BLaER1 treated with 17β-estradiol and CSF1 and Interleukin-3, amounts not matched to agents 10 nM and 100 nM (cell line): ENCODE measurements at regions not wholly inside any gene's neighbourhood (a gene's known extent, or its start where the extent isn't known, plus 50 kb on each side); places are given as distances from the start of the nearest gene placed in this dataset.
A peak's percentile ranks its signal among the peaks of the same experiment; 100 is the strongest.

Experiments used
- H3K27ac ChIP-seq, 11 experiments: shearing (Covaris generic); formaldehyde crosslinking; 2 replicates each; pipeline ENCODE4 v1.8.1; 2022
- H3K27me3 ChIP-seq, 11 experiments: shearing (Covaris generic); formaldehyde crosslinking; 2 replicates each; pipeline ENCODE4 v1.8.1; 2022
- H3K36me3 ChIP-seq, 11 experiments: shearing (Covaris generic); formaldehyde crosslinking; 2 replicates each; pipeline ENCODE4 v1.8.1; 2022
- H3K4me1 ChIP-seq, 10 experiments: shearing (Covaris generic); formaldehyde crosslinking; 2 replicates each; pipeline ENCODE4 v1.8.1; 2022
- H3K4me2 ChIP-seq, 11 experiments: shearing (Covaris generic); formaldehyde crosslinking; 2 replicates each; pipeline ENCODE4 v1.8.1; 2022
- H3K4me3 ChIP-seq, 10 experiments: shearing (Covaris generic); formaldehyde crosslinking; 2 replicates each; pipeline ENCODE4 v1.8.1; 2022
- H3K9ac ChIP-seq, 11 experiments: shearing (Covaris generic); formaldehyde crosslinking; 2 replicates each; pipeline ENCODE4 v1.8.1; 2022
- H3K9me3 ChIP-seq, 11 experiments: shearing (Covaris generic); formaldehyde crosslinking; replicated peaks in 1 of 11; 2 replicates each; pipeline ENCODE4 v1.8.1; 2022
- H4K20me1 ChIP-seq, 11 experiments: shearing (Covaris generic); formaldehyde crosslinking; 2 replicates each; pipeline ENCODE4 v1.8.1; 2022
- Cebpa-rat ChIP-seq, 11 experiments: shearing (Covaris generic); IDR thresholded peaks; 2 replicates each; pipeline ENCODE4 v1.8.1; 2022

DNA sequence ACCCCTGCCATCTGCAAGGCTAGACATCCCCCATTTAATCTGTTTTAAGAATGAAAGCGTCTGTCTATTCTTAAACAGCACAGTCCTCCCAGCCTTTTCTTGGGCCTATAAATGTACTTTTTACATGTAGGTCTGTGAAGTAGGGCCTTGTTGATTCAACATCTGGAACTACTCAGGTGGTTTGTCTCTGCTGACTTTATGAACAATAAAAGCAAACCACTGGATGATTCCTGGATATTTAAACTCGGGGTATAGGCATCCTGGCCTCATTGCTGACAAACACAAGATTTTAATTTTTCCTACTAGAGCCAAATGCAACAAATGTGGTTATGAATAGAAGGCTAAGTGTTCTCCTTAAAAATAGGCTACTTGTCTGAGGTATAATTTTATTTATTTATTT is 198.3 kb downstream of the WDR11 start:
- Histone ChIP-seq H4K20me1 (no peaks in the 10 kb centered on the region), H3K36me3 (no peaks in the 10 kb centered on the region), H3K9me3 (peaks cover 9 to 40% (median 14%) of the 10 kb centered on the region in 11 experiments; a peak in 18 of 22 replicates), H3K27ac (no peak overlapping the region), H3K4me1 (peaks cover 0 to 10% (median 6%) of the 10 kb centered on the region in 10 experiments; a peak in 11 of 20 replicates), H3K27me3 (no peaks in the 10 kb centered on the region), H3K4me2 (no peak overlapping the region), H3K4me3 (no peak overlapping the region), H3K9ac (no peak overlapping the region)
- no peak for TF ChIP-seq Cebpa-rat (IDR thresholded peaks at IDR 0.05)

DNA sequence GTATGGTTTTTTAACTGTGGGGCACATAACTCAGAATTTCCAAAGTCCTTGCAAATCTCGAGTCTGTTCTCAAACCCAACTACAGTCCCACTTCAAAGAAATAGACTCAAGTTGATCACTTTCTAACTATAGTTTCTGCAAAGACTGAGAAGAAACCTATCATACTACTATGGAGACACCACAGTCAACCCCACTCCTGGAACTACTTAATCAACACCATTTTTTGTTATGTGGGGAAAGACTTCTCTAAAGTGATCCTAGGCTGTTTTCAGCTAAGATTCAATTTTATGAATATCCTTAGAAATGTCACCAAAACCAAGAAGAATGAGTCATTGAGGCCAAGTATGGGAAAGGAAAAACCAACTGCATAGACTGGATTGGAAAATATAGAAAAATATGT is 198.8 kb downstream of the WDR11 start:
- no peaks in the 10 kb centered on the region for H3K36me3 ChIP-seq
- no peak overlapping the region for H3K4me2 ChIP-seq
- H3K9me3 ChIP-seq = peaks cover 9 to 42% (median 14%) of the 10 kb centered on the region in 11 experiments; a peak in 18 of 22 replicates
- no peak overlapping the region for H3K4me3 ChIP-seq
- peaks cover 0 to 10% (median 6%) of the 10 kb centered on the region in 10 experiments; a peak in 11 of 20 replicates for H3K4me1 ChIP-seq
- no peak overlapping the region for H3K27ac ChIP-seq
- H4K20me1 ChIP-seq = no peaks in the 10 kb centered on the region
- TF ChIP-seq Cebpa-rat (IDR thresholded peaks at IDR 0.05) = no peak
- no peaks in the 10 kb centered on the region for H3K27me3 ChIP-seq
- no peak overlapping the region for H3K9ac ChIP-seq

DNA sequence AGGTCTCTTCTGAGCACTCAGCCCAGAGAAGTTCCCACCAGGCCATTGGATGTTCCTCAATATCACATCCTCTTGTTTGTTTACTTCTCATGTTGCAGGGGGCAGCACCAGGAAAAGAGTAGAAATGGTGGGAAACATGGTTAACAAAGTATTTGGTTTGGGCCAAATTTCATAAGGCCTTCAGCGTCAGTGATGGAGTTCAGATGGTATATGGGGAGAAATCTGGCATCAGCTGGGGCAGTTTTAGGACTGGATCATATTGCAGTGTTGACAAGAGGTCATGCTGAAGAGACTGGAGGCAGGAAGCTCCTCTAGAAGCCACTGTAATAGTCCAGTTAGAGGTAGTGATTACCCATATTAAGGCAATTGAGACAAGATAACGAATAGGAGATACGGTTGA is 200.0 kb downstream of the WDR11 start:
- H3K4me2 ChIP-seq = peak overlapping the region in 9 of 11 experiments; percentile 4 to 49 (median 10); a peak in 11 of 22 replicates
- no peaks in the 10 kb centered on the region for H3K27me3 ChIP-seq
- H3K9ac ChIP-seq = no peak overlapping the region
- peaks cover 9 to 42% (median 14%) of the 10 kb centered on the region in 11 experiments; a peak in 18 of 22 replicates for H3K9me3 ChIP-seq
- TF ChIP-seq Cebpa-rat (IDR thresholded peaks at IDR 0.05) = no peak
- H3K27ac ChIP-seq = no peak overlapping the region
- no peaks in the 10 kb centered on the region for H3K36me3 ChIP-seq
- peaks cover 0 to 16% (median 7%) of the 10 kb centered on the region in 10 experiments; a peak in 13 of 20 replicates for H3K4me1 ChIP-seq
- H3K4me3 ChIP-seq = no peak overlapping the region
- no peaks in the 10 kb centered on the region for H4K20me1 ChIP-seq

DNA sequence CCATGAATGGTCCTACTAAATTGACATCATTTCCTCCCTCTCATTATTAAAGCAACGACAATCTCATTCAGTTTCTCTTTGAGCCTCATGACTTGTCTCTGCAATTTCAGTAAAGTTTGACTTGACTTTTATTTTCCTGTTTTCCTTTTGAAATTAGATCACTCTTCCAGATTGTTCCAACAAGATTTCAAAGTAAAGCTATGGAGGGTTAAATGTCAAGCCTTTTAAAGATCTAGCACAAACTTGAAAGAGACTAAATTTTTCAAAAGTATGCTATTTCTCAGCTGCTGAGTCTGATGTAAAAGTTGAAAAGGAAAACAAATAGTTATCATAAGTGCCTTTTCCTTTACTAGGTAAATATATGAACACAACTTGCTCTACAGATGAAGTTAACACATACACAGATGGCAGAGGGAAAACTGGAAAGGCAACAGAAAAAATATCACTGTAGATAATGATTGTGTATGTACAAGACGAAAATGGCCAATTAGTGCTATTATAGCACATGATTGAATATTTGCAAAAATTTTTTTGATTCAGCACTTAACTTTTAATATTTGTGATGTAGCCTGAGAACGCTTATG is 200.6 kb downstream of the WDR11 start:
- H3K4me2 ChIP-seq = peak overlapping the region in 9 of 11 experiments; percentile 4 to 49 (median 10); a peak in 13 of 22 replicates
- TF ChIP-seq Cebpa-rat (IDR thresholded peaks at IDR 0.05) = no peak
- no peaks in the 10 kb centered on the region for H3K27me3 ChIP-seq
- H4K20me1 ChIP-seq = no peaks in the 10 kb centered on the region
- no peak overlapping the region for H3K4me3 ChIP-seq
- peaks cover 0 to 16% (median 7%) of the 10 kb centered on the region in 10 experiments; a peak in 13 of 20 replicates for H3K4me1 ChIP-seq
- H3K36me3 ChIP-seq = no peaks in the 10 kb centered on the region
- no peak overlapping the region for H3K9ac ChIP-seq
- no peak overlapping the region for H3K27ac ChIP-seq
- H3K9me3 ChIP-seq = peaks cover 9 to 42% (median 14%) of the 10 kb centered on the region in 11 experiments; a peak in 18 of 22 replicates

DNA sequence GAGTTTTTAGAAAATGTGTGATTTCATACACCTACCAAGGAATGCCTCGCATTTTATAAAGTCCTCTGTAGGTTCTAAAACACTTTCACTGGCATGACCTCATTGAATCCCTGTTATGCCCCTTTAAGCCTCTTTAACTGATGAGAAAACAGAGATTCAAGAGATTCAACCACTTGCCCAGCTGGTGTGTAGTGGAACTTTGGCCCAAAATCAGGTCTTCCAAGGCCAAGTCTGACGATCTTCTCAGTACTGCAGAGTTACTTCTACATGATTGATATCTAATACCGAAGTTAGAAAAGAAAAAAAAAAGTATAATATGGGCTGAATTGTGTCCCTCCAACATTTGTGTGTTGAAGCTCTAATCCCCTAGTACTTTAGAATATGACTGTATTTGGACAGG is 202.0 kb downstream of the WDR11 start:
- Histone ChIP-seq H3K9ac (no peak overlapping the region), H4K20me1 (no peaks in the 10 kb centered on the region), H3K9me3 (peaks cover 0 to 34% (median 7%) of the 10 kb centered on the region in 11 experiments; a peak in 14 of 22 replicates), H3K4me2 (no peak overlapping the region), H3K36me3 (no peaks in the 10 kb centered on the region), H3K27ac (no peak overlapping the region), H3K4me3 (no peak overlapping the region), H3K27me3 (no peaks in the 10 kb centered on the region), H3K4me1 (peaks cover 0 to 21% (median 7%) of the 10 kb centered on the region in 10 experiments; a peak in 14 of 20 replicates)
- TF ChIP-seq Cebpa-rat (IDR thresholded peaks at IDR 0.05) = no peak

DNA sequence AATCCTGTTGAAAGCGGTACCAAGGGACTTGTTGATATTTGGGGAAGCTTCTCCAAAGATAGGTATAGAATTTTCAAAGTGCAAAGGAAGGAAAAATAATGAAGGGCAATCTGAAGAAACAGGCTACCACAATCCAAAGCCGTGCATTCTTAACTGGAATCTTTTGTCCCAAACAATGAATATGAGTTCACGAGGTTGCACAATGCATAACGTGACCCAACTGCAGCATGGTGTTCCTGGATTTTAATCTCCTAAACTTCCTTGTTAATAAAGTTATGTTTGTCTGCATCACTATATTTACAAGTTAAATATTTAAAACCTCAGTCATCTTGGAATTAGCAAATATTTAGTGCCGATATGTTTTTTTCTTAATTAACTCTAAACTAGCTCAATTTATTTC is 203.7 kb downstream of the WDR11 start:
- Histone ChIP-seq H4K20me1 (no peaks in the 10 kb centered on the region), H3K4me3 (no peak overlapping the region), H3K36me3 (no peaks in the 10 kb centered on the region), H3K4me1 (peaks cover 0 to 38% (median 12%) of the 10 kb centered on the region in 10 experiments; a peak in 14 of 20 replicates), H3K4me2 (no peak overlapping the region), H3K27ac (no peak overlapping the region), H3K27me3 (no peaks in the 10 kb centered on the region), H3K9me3 (peaks cover 0 to 25% (median 6%) of the 10 kb centered on the region in 11 experiments; a peak in 13 of 22 replicates), H3K9ac (no peak overlapping the region)
- TF ChIP-seq Cebpa-rat (IDR thresholded peaks at IDR 0.05) = no peak

DNA sequence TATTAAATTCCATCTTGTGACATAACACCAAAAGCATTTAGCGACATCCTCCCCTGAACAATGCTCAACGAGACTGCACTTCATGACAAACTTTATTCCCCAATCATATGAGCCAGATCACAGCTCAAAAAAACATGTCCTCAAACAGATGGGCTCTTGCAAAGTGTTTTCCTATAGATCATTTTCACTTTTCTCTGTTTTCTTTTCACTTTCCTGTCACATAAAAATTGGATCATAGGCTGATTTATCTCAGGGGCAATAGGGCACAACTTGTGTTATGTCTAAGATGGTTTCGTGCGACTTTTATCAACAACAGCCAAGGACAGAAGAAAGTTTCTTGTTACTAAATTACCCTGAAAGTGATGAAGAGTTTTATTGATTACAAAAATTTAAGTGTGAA is 206.1 kb downstream of the WDR11 start:
- TF ChIP-seq Cebpa-rat (IDR thresholded peaks at IDR 0.05) = no peak
- no peaks in the 10 kb centered on the region for H3K27me3 ChIP-seq
- H3K27ac ChIP-seq = no peak overlapping the region
- H3K4me1 ChIP-seq = peaks cover 6 to 56% (median 23%) of the 10 kb centered on the region in 10 experiments; a peak in 18 of 20 replicates
- no peak overlapping the region for H3K4me3 ChIP-seq
- no peaks in the 10 kb centered on the region for H3K36me3 ChIP-seq
- H3K4me2 ChIP-seq = no peak overlapping the region
- H4K20me1 ChIP-seq = no peaks in the 10 kb centered on the region
- H3K9me3 ChIP-seq = peaks cover 0 to 15% (median 6%) of the 10 kb centered on the region in 11 experiments; a peak in 12 of 22 replicates
- no peak overlapping the region for H3K9ac ChIP-seq

DNA sequence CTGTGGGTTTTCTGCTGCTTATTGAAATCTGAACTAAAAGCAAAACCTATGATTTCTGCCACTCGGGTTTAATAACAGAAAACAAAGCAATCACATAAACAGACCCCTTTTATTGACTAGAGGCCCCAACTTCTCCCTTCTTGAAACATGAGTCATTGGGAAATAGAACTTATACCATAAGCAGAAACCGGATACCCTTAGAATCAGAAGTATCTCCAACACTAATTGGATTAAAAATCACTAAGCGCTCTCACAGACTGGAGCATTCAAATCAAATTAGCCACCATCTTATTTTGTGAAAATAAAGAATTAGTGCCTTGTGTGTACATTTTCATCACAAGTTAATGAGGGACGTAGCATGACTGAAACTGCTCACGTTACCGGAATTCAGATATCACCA is 206.9 kb downstream of the WDR11 start:
- H3K4me3 ChIP-seq = no peak overlapping the region

DNA sequence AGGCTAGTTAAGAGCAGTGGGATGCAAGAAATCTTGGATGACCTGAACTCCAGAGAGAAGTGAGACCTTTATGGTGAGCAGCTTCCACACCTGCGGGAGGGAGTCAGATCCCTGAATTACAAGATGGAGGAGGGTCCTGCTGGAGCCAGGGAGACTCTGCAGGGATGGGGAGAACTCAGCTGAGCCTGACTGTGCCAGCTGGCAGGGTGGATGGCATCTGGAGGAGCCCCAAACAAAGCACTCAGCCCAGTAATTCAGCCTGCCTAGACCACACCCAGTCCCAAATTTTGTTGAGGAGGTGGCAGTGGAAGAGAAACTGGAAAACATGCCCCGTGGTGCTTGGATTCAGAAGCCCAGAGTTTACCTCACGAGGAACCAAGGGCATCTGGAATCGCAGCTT is 208.2 kb downstream of the WDR11 start:
- H3K9ac ChIP-seq = no peak overlapping the region
- H3K9me3 ChIP-seq = peaks cover 0 to 3% (median 1%) of the 10 kb centered on the region in 11 experiments; a peak in 10 of 22 replicates
- H4K20me1 ChIP-seq = no peaks in the 10 kb centered on the region
- no peak overlapping the region for H3K4me3 ChIP-seq
- no peaks in the 10 kb centered on the region for H3K27me3 ChIP-seq
- H3K4me1 ChIP-seq = peaks cover 11 to 77% (median 44%) of the 10 kb centered on the region in 10 experiments; a peak in 18 of 20 replicates
- peak overlapping the region in 5 of 11 experiments; percentile 8 to 86 (median 77); a peak in 9 of 22 replicates for H3K4me2 ChIP-seq
- H3K27ac ChIP-seq = peak overlapping the region in 1 of 11 experiments; percentile 25; a peak in 1 of 22 replicates
- TF ChIP-seq Cebpa-rat (IDR thresholded peaks at IDR 0.05) = no peak
- H3K36me3 ChIP-seq = no peaks in the 10 kb centered on the region

More for the DNA sequence above, 206.9 kb downstream of the WDR11 start:
- Histone ChIP-seq H3K4me1 (peaks cover 11 to 65% (median 31%) of the 10 kb centered on the region in 10 experiments; a peak in 18 of 20 replicates), H3K4me2 (peak overlapping the region in 3 of 11 experiments; percentile 33 to 86 (median 80); a peak in 5 of 22 replicates), H3K36me3 (no peaks in the 10 kb centered on the region), H3K9ac (no peak overlapping the region), H3K9me3 (peaks cover 0 to 15% (median 6%) of the 10 kb centered on the region in 11 experiments; a peak in 12 of 22 replicates), H3K27me3 (no peaks in the 10 kb centered on the region), H3K27ac (no peak overlapping the region), H4K20me1 (no peaks in the 10 kb centered on the region)
- no peak for TF ChIP-seq Cebpa-rat (IDR thresholded peaks at IDR 0.05)
